HepG2 (cell line): ENCODE measurements at regions not wholly inside any gene's neighbourhood (a gene's known extent, or its start where the extent isn't known, plus 50 kb on each side); places are given as distances from the start of the nearest gene placed in this dataset.

ENCODE experiments used
- ATAC-seq: fragments of 200-7000 bp; cut with Tn5 transposase; 3 replicates; pipeline ENCODE4 v1.9.1; 2020; ENCODE audit warnings: mild to moderate bottlenecking, moderate library complexity
- BruUV-seq: library from RNA; stranded (reverse); fragments of 400-500 nt; replicated peaks from 2 replicates; lab custom pipeline; 2021; lab: Mats Ljungman, UMichigan
- CTCF ChIA-PET: fragments of 300-600 bp; formaldehyde crosslinking; extraction: SDS; loops from one replicate; lab custom pipeline; 2021; ENCODE audit warnings: low total read pairs, inconsistent platforms, low intra/inter-chr PET ratio; lab: Yijun Ruan, JAX
- POLR2A ChIA-PET: fragments of 350-600 bp; sonication (Branson Sonifier 250); formaldehyde crosslinking; loops from one replicate; lab custom pipeline; 2020; ENCODE audit warnings: antibody characterized with exemption, inconsistent platforms; lab: Yijun Ruan, JAX
- DNase-seq: peaks from one replicate; pipeline ENCODE4 v3.0.0-alpha.2; 2015; ENCODE audit warnings: low spot score
- FAIRE-seq: peaks from 3 replicates; lab custom pipeline; 2011; peaks lifted over from hg19 to GRCh38; lab: Jason Lieb, UNC
- H2AFZ ChIP-seq: one replicate; pipeline ENCODE4 v1.6.1; 2011; ENCODE audit warnings: low read length, inconsistent platforms
- H3K27ac ChIP-seq: fragments of 300-600 bp; 3 replicates; pipeline ENCODE4 v1.8.0; 2011; ENCODE audit warnings: mixed run types, mild to moderate bottlenecking, mixed read lengths, low read length, inconsistent platforms; ENCODE audit not compliant: insufficient read depth; ENCODE audit errors: extremely low read length
- H3K27me3 ChIP-seq, 2 experiments: fragments of 200-600 bp in 1 of 2; 2 replicates in 1 of 2; 3 replicates in 1 of 2; pipeline versions ENCODE4 v1.6.0 to v1.8.0; 2011; ENCODE audit warnings: low read length in 2 of 2, mild to moderate bottlenecking in 2 of 2, moderate library complexity in 2 of 2, inconsistent platforms in 1 of 2; ENCODE audit not compliant: insufficient read depth in 2 of 2, control insufficient read depth in 1 of 2
- H3K36me3 ChIP-seq, 2 experiments: fragments of 200-600 bp in 1 of 2; replicated peaks in 1 of 2; 2 replicates in 1 of 2; 3 replicates in 1 of 2; pipeline versions ENCODE4 v1.5.1 to v1.8.0; 2011; ENCODE audit warnings: low read length in 2 of 2, inconsistent platforms in 1 of 2; ENCODE audit not compliant: insufficient read depth in 2 of 2, control insufficient read depth in 1 of 2
- H3K4me1 ChIP-seq: 2 replicates; pipeline ENCODE4 v1.5.1; 2012; ENCODE audit warnings: low read length, inconsistent platforms; ENCODE audit not compliant: insufficient read depth
- H3K4me2 ChIP-seq: 2 replicates; pipeline ENCODE4 v1.6.0; 2011; ENCODE audit warnings: low read depth, low read length, inconsistent platforms
- H3K4me3 ChIP-seq, 3 experiments: fragments of 200-600 bp in 1 of 3; sonication (generic), shearing (Covaris generic) in 1 of 3; replicated peaks in 1 of 3; 2 replicates each; pipeline ENCODE4 v1.5.1; 2011 to 2016; ENCODE audit warnings: low read length in 3 of 3, inconsistent platforms in 2 of 3, low read depth in 2 of 3, mild to moderate bottlenecking in 2 of 3, control low read depth in 1 of 3, mixed read lengths in 1 of 3; ENCODE audit not compliant: insufficient read depth in 1 of 3
- H3K79me2 ChIP-seq: one replicate; pipeline ENCODE4 v1.6.1; 2011; ENCODE audit warnings: low read length, inconsistent platforms; ENCODE audit not compliant: insufficient read depth
- H3K9ac ChIP-seq: 2 replicates; pipeline ENCODE4 v1.6.0; 2011; ENCODE audit warnings: mild to moderate bottlenecking, low read depth, low read length, inconsistent platforms; ENCODE audit not compliant: insufficient read depth
- H3K9me3 ChIP-seq: 2 replicates; pipeline ENCODE4 v1.5.1; 2012; ENCODE audit warnings: mild to moderate bottlenecking, low read length
- H4K20me1 ChIP-seq: 2 replicates; pipeline ENCODE4 v1.6.0; 2011; ENCODE audit warnings: inconsistent platforms, mild to moderate bottlenecking, low read length, moderate library complexity; ENCODE audit not compliant: insufficient read depth
- GZF1 ChIP-seq: sonication (generic); formaldehyde crosslinking; IDR thresholded peaks from 2 replicates; pipeline ENCODE4 v1.5.1; 2020; ENCODE audit warnings: mild to moderate bottlenecking, missing genetic modification reagents
- KAT7 ChIP-seq: IDR thresholded peaks from 2 replicates; pipeline ENCODE4 v1.6.1; 2018; ENCODE audit warnings: borderline replicate concordance, missing compliant biosample characterization
- MED1 ChIP-seq: sonication (generic); formaldehyde crosslinking; IDR thresholded peaks from 2 replicates; pipeline ENCODE4 v1.4.0; 2020; ENCODE audit warnings: missing genetic modification reagents
- NFE2L1 ChIP-seq: sonication (generic); formaldehyde crosslinking; IDR thresholded peaks from 2 replicates; pipeline ENCODE4 v1.4.0; 2020; ENCODE audit warnings: missing genetic modification reagents, mild to moderate bottlenecking, borderline replicate concordance
- TEAD3 ChIP-seq: optimal IDR thresholded peaks from 2 replicates; pipeline ENCODE3; 2016; ENCODE audit warnings: borderline replicate concordance
- THYN1 ChIP-seq: sonication (generic); formaldehyde crosslinking; IDR thresholded peaks from 2 replicates; pipeline ENCODE4 v1.8.1; 2023; ENCODE audit warnings: low read depth, mild to moderate bottlenecking, moderate library complexity, missing genetic modification reagents, borderline replicate concordance
- ZEB1 ChIP-seq: IDR thresholded peaks from 2 replicates; pipeline ENCODE4 v1.6.1; 2012; ENCODE audit warnings: mild to moderate bottlenecking, low read depth, inconsistent platforms; ENCODE audit not compliant: insufficient replicate concordance
- ZNF205 ChIP-seq: IDR thresholded peaks from 2 replicates; pipeline ENCODE4 v1.6.1; 2018; ENCODE audit warnings: missing biosample characterization, missing genetic modification reagents
- ZNF207 ChIP-seq: fragments of 450-650 bp; IDR thresholded peaks from 2 replicates; pipeline ENCODE4 v1.6.1; 2016; ENCODE audit warnings: antibody characterized with exemption, borderline replicate concordance
- ZNF263 ChIP-seq: sonication (generic); formaldehyde crosslinking; IDR thresholded peaks from 2 replicates; pipeline ENCODE4 v1.4.0; 2020; ENCODE audit warnings: missing genetic modification reagents
- ZNF484 ChIP-seq: sonication (generic); formaldehyde crosslinking; IDR thresholded peaks from 2 replicates; pipeline ENCODE4 v1.5.1; 2020; ENCODE audit warnings: mild to moderate bottlenecking, low read depth, missing genetic modification reagents, borderline replicate concordance
- ZNF790 ChIP-seq: sonication (generic); formaldehyde crosslinking; IDR thresholded peaks from 2 replicates; pipeline ENCODE4 v1.8.0; 2022; ENCODE audit warnings: missing genetic modification reagents, mild to moderate bottlenecking, borderline replicate concordance
- WGBS: methylation state at CpG from one replicate; pipeline ENCODE4 v1.1.6; 2017; ENCODE audit warnings: low lambda C conversion rate; 5-methylcytosine and 5-hydroxymethylcytosine counted together
- in situ Hi-C: cut with HindIII; loops from 2 replicates; pipeline ENCODE4 v1.10.0; 2017; ENCODE audit warnings: low pct_unique_long_range_greater_than_20kb; ENCODE audit not compliant: extremely low pct_ligation_motif_present
- intact Hi-C: fragments of 100-400 bp; cut with micrococcal nuclease; formaldehyde crosslinking; loops from one replicate; pipeline ENCODE4 v1.10.0; 2022; ENCODE audit not compliant: unreplicated experiment
- TF ChIP-seq, protein P1 (sequence below): sonication (generic); formaldehyde crosslinking; IDR thresholded peaks from 2 replicates; pipeline ENCODE4 v1.5.0; 2020; ENCODE audit warnings: mild to moderate bottlenecking, missing genetic modification reagents, moderate library complexity
- TF ChIP-seq, protein P2 (sequence below): sonication (generic); formaldehyde crosslinking; IDR thresholded peaks from 2 replicates; pipeline ENCODE4 v1.4.0; 2020; ENCODE audit warnings: missing genetic modification reagents
- TF ChIP-seq, protein P3 (sequence below): sonication (generic); formaldehyde crosslinking; IDR thresholded peaks from 2 replicates; pipeline ENCODE4 v1.8.1; 2022; ENCODE audit warnings: mild to moderate bottlenecking, missing genetic modification reagents

DNA sequence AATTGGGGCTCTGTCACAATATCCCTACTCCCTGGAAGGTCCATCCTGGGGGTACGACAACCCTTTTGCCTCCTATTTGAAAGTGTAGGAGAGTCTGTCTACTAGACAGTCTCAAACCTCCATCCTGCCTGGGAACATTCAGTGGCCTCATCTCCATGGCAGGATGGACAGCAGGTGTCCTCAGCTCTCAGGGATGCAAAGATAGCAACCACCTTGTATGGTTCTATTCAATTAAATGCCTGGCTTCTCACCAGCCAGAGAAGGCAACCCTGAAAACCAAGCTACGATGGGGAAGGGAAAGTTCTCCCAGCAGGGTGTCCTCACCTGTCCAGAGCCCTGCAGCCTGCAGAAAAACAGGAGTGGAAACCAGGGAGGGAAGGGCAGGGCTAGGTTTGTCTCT lies 164.9 kb downstream of the MIAT start:
- Histone ChIP-seq H4K20me1 (no peaks in the 10 kb centered on the region), H3K4me2 (no peak overlapping the region), H3K9me3 (peaks cover 11% of the 10 kb centered on the region; the same call in 1 of the 2 replicates), H3K36me3 (no peaks in the 10 kb centered on the region), H3K4me3 (no peak overlapping the region), H3K27ac (no peak overlapping the region), H2AFZ (no peak overlapping the region), H3K79me2 (no peaks in the 10 kb centered on the region), H3K9ac (no peak overlapping the region), H3K4me1 (no peaks in the 10 kb centered on the region), H3K27me3 (no peaks in the 10 kb centered on the region; a peak in 1 of 5 replicates)
- POLR2A ChIA-PET: no interaction called here
- TF ChIP-seq ZNF207: no peak
- TF ChIP-seq, protein P1, sequence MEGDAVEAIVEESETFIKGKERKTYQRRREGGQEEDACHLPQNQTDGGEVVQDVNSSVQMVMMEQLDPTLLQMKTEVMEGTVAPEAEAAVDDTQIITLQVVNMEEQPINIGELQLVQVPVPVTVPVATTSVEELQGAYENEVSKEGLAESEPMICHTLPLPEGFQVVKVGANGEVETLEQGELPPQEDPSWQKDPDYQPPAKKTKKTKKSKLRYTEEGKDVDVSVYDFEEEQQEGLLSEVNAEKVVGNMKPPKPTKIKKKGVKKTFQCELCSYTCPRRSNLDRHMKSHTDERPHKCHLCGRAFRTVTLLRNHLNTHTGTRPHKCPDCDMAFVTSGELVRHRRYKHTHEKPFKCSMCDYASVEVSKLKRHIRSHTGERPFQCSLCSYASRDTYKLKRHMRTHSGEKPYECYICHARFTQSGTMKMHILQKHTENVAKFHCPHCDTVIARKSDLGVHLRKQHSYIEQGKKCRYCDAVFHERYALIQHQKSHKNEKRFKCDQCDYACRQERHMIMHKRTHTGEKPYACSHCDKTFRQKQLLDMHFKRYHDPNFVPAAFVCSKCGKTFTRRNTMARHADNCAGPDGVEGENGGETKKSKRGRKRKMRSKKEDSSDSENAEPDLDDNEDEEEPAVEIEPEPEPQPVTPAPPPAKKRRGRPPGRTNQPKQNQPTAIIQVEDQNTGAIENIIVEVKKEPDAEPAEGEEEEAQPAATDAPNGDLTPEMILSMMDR: 0 out of 2 replicates have a peak, but pooled peaks have one; percentile 6
- ATAC-seq: no peak
- intact Hi-C loops: no loop called here
- no peak for FAIRE-seq
- WGBS: 0% methylated on average over 2 of the region's 2 CpGs
- CTCF ChIA-PET: no interaction called here
- in situ Hi-C loops: no loop called here
- no peak for DNase-seq
- BruUV-seq: no TSS peak

DNA sequence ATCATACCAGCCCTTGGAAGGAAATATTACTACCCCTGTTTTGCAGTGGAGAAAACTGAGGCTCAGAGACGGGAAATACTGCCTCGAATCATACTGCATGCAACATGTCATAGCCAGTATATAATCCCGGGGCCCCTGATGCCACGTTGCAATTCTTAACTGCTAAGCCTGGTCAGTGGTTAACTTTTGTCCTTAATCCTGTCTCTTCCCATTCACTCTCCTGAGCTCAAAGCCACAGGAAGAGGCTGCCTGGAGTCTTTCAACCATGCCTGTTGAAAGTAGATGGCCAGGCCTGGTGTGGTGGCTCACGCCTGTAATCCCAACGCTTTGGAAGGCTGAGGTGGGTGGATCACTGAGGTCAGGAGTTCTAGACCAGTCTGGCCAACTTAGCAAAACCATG lies 166.6 kb downstream of the MIAT start:
- Histone ChIP-seq H3K4me3 (no peak overlapping the region), H3K79me2 (no peaks in the 10 kb centered on the region), H2AFZ (no peak overlapping the region), H3K27ac (no peak overlapping the region), H3K9ac (no peak overlapping the region), H3K4me1 (no peaks in the 10 kb centered on the region), H4K20me1 (no peaks in the 10 kb centered on the region), H3K27me3 (no peaks in the 10 kb centered on the region; a peak in 2 of 5 replicates), H3K4me2 (no peak overlapping the region), H3K36me3 (no peaks in the 10 kb centered on the region), H3K9me3 (no peaks in the 10 kb centered on the region)
- in situ Hi-C loops: no loop called here
- CTCF ChIA-PET: no interaction called here
- ATAC-seq: no peak
- no TSS peak for BruUV-seq
- POLR2A ChIA-PET: no interaction called here
- FAIRE-seq: no peak
- WGBS: 6% methylated on average over 6 of the region's 6 CpGs
- intact Hi-C loops: no loop called here
- DNase-seq: no peak
- no peak for TF ChIP-seq ZEB1
- no peak for TF ChIP-seq NFE2L1 (CRISPR knock-in tag)
- TF ChIP-seq TEAD3 (CRISPR knock-in tag): no peak
- no peak for TF ChIP-seq ZNF263
- TF ChIP-seq, protein P2, sequence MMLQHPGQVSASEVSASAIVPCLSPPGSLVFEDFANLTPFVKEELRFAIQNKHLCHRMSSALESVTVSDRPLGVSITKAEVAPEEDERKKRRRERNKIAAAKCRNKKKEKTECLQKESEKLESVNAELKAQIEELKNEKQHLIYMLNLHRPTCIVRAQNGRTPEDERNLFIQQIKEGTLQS: no peak
- TF ChIP-seq ZNF790 (CRISPR knock-in tag): no peak
- no peak for TF ChIP-seq KAT7 (CRISPR knock-in tag)
- no peak for TF ChIP-seq GZF1 (CRISPR knock-in tag)
- no peak for TF ChIP-seq ZNF205 (CRISPR knock-in tag)
- TF ChIP-seq THYN1: no peak
- no peak for TF ChIP-seq ZNF484 (CRISPR knock-in tag)
- no peak for TF ChIP-seq MED1
- TF ChIP-seq, protein P3, sequence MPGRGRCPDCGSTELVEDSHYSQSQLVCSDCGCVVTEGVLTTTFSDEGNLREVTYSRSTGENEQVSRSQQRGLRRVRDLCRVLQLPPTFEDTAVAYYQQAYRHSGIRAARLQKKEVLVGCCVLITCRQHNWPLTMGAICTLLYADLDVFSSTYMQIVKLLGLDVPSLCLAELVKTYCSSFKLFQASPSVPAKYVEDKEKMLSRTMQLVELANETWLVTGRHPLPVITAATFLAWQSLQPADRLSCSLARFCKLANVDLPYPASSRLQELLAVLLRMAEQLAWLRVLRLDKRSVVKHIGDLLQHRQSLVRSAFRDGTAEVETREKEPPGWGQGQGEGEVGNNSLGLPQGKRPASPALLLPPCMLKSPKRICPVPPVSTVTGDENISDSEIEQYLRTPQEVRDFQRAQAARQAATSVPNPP: no peak
